ENCODE measurements at regions not wholly inside any gene's neighbourhood (a gene's known extent, or its start where the extent isn't known, plus 50 kb on each side); places are given as distances from the start of the nearest gene placed in this dataset.

DNA sequence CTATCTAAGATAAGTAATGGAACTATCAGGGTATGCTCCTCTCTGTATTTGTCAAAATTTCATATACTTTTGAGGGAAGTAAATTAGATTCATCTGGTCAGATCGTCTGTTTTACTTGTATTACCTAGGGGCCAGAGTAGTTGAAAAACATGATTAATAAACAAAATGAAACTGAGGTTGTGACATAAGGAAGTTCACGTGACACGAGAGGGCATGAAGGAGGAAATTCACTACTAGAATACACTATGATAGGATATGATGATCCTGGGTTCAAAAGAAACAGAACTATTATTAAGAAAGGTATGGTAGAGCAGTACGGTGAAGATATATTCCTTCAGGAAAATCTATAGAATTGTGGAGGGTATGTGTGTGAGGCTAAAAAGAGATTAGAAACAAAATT is 58.4 kb upstream of the SPAG16 start:
- Histone ChIP-seq H3K27ac (no peak overlapping the region), H3K4me1 (ENCODE audit: insufficient read depth) (no peaks in the 10 kb centered on the region), H3K36me3 (ENCODE audit: low read depth) (no peaks in the 10 kb centered on the region), H3K9ac (no peak overlapping the region), H3K9me3 (ENCODE audit: low read depth) (no peaks in the 10 kb centered on the region), H3K27me3 (replicated peaks; ENCODE audit: insufficient read depth) (no peaks in the 10 kb centered on the region), H3K79me2 (ENCODE audit: insufficient read depth) (no peaks in the 10 kb centered on the region), H3K4me3 (no peak overlapping the region), H3K9me2 (ENCODE audit: insufficient read depth) (no peaks in the 10 kb centered on the region), H4K20me1 (ENCODE audit: insufficient read depth) (no peaks in the 10 kb centered on the region), H3F3A (ENCODE audit: insufficient read depth) (no peaks in the 10 kb centered on the region), H3K4me2 (ENCODE audit: unreplicated experiment) (no peak overlapping the region), H2AFZ (peak overlapping the region; percentile 9; the same call in 1 of the 2 replicates)
- WGBS, 2 experiments (ENCODE audit: low coverage in 1 of 2, low lambda C conversion rate in 2 of 2, missing lambda C conversion rate in 2 of 2): 51 to 52% methylated on average over 4 of the region's 4 CpGs
- no peak for TF ChIP-seq EZH2 (IDR thresholded peaks at IDR 0.05; ENCODE audit: insufficient read depth, poor library complexity, severe bottlenecking)
- TF ChIP-seq EZH2phosphoT487 (IDR thresholded peaks at IDR 0.05; ENCODE audit: insufficient read depth, low read depth): no peak
- DNase-seq: no peak
- in situ Hi-C loops (cut with MboI): no loop called here

- Histone ChIP-seq H3K79me2 (ENCODE audit: insufficient read depth) (no peaks in the 10 kb centered on the region), H3K4me3 (no peak overlapping the region), H3K9me2 (ENCODE audit: insufficient read depth) (no peaks in the 10 kb centered on the region), H3K9me3 (ENCODE audit: low read depth) (no peaks in the 10 kb centered on the region), H2AFZ (no peak overlapping the region), H3K27ac (no peak overlapping the region), H3K9ac (no peak overlapping the region), H3K36me3 (ENCODE audit: low read depth) (no peaks in the 10 kb centered on the region), H3K27me3 (replicated peaks; ENCODE audit: insufficient read depth) (no peaks in the 10 kb centered on the region), H3K4me2 (ENCODE audit: unreplicated experiment) (no peak overlapping the region), H4K20me1 (ENCODE audit: insufficient read depth) (no peaks in the 10 kb centered on the region), H3F3A (ENCODE audit: insufficient read depth) (no peaks in the 10 kb centered on the region), H3K4me1 (ENCODE audit: insufficient read depth) (no peaks in the 10 kb centered on the region)
- TF ChIP-seq EZH2phosphoT487 (IDR thresholded peaks at IDR 0.05; ENCODE audit: insufficient read depth, low read depth) (no peak), EZH2 (IDR thresholded peaks at IDR 0.05; ENCODE audit: insufficient read depth, poor library complexity, severe bottlenecking) (no peak)
- no peak for DNase-seq
- in situ Hi-C loops (cut with MboI): no loop called here
Measured at GRCh38 chr2:213227458-213227857, 56.8 kb upstream of the SPAG16 start.

DNA sequence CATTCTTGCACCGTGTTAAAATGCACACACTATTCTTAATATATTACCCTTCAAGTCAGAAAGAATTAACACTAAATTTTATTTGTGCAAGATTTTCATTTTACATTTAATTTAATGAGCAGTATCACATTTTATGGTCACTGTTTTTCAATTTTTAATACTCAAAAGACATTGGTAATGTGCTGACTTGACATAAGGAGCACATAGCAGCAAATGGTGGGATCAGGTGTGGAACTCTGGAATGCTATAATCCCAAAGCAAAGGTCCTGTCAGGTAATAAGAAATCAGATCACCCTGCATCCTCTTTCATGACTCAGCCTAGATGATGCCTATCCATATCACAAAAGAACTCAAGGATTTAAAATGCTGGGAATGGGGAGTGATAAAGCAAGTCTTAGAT is 55.6 kb upstream of the SPAG16 start:
- Histone ChIP-seq H3K9ac (no peak overlapping the region), H3K4me1 (ENCODE audit: insufficient read depth) (no peaks in the 10 kb centered on the region), H3K9me2 (ENCODE audit: insufficient read depth) (no peaks in the 10 kb centered on the region), H3K27me3 (replicated peaks; ENCODE audit: insufficient read depth) (no peaks in the 10 kb centered on the region), H3K9me3 (ENCODE audit: low read depth) (no peaks in the 10 kb centered on the region), H3K4me2 (ENCODE audit: unreplicated experiment) (no peak overlapping the region), H3F3A (ENCODE audit: insufficient read depth) (no peaks in the 10 kb centered on the region), H3K4me3 (no peak overlapping the region), H2AFZ (no peak overlapping the region), H3K36me3 (ENCODE audit: low read depth) (no peaks in the 10 kb centered on the region), H3K27ac (no peak overlapping the region), H3K79me2 (ENCODE audit: insufficient read depth) (no peaks in the 10 kb centered on the region), H4K20me1 (ENCODE audit: insufficient read depth) (no peaks in the 10 kb centered on the region)
- WGBS, 2 experiments (ENCODE audit: low coverage in 1 of 2, low lambda C conversion rate in 2 of 2, missing lambda C conversion rate in 2 of 2): 92 to 96% methylated on average over 1 of the region's 1 CpG
- DNase-seq: no peak
- in situ Hi-C loops (cut with MboI): no loop called here
- TF ChIP-seq EZH2 (IDR thresholded peaks at IDR 0.05; ENCODE audit: insufficient read depth, poor library complexity, severe bottlenecking) (no peak), EZH2phosphoT487 (IDR thresholded peaks at IDR 0.05; ENCODE audit: insufficient read depth, low read depth) (no peak)

- WGBS, 2 experiments (ENCODE audit: low coverage in 1 of 2, low lambda C conversion rate in 2 of 2, missing lambda C conversion rate in 2 of 2): 67 to 69% methylated on average over 8 of the region's 8 CpGs
- TF ChIP-seq EZH2phosphoT487 (IDR thresholded peaks at IDR 0.05; ENCODE audit: insufficient read depth, low read depth): no peak
- TF ChIP-seq EZH2 (IDR thresholded peaks at IDR 0.05; ENCODE audit: insufficient read depth, poor library complexity, severe bottlenecking): no peak
- H3K9me2 ChIP-seq (ENCODE audit: insufficient read depth): no peaks in the 10 kb centered on the region
- peak overlapping the region; percentile 24 for H2AFZ ChIP-seq
- H3F3A ChIP-seq (ENCODE audit: insufficient read depth): no peaks in the 10 kb centered on the region
- peak; percentile 51 for DNase-seq
- H3K4me2 ChIP-seq (ENCODE audit: unreplicated experiment): no peak overlapping the region
- H3K27ac ChIP-seq: no peak overlapping the region
- in situ Hi-C loops (cut with MboI): no loop called here
- no peaks in the 10 kb centered on the region for H3K36me3 ChIP-seq (ENCODE audit: low read depth)
- no peaks in the 10 kb centered on the region for H3K79me2 ChIP-seq (ENCODE audit: insufficient read depth)
- no peaks in the 10 kb centered on the region for H4K20me1 ChIP-seq (ENCODE audit: insufficient read depth)
- no peak overlapping the region for H3K9ac ChIP-seq
- H3K27me3 ChIP-seq (replicated peaks; ENCODE audit: insufficient read depth): no peaks in the 10 kb centered on the region
- no peak overlapping the region for H3K4me3 ChIP-seq
- no peaks in the 10 kb centered on the region for H3K4me1 ChIP-seq (ENCODE audit: insufficient read depth)
- no peaks in the 10 kb centered on the region for H3K9me3 ChIP-seq (ENCODE audit: low read depth)
Measured at GRCh38 chr2:213229814-213230213, 54.5 kb upstream of the SPAG16 start.

DNA sequence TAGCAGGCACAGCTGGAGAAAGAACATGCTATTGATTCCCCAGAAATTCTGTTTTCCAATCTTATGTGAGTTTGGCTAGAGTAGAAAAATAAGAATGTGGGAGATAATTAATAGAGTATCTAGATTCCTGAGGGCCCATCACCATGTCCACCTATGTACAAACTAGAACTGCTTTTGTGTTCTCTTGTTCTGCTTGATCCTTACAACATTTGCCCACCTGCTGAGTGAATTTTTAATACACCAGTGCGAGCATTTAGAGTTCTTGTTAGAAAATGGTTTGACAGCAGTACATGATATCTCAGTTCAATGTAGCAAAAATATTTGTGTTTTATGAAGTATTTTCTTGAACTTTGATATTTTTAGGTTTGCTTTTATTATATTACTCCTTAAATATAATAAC is 52.3 kb upstream of the SPAG16 start:
- no peaks in the 10 kb centered on the region for H3K27me3 ChIP-seq (replicated peaks; ENCODE audit: insufficient read depth)
- peaks cover 6% of the 10 kb centered on the region for H3F3A ChIP-seq (ENCODE audit: insufficient read depth)
- H3K79me2 ChIP-seq (ENCODE audit: insufficient read depth): no peaks in the 10 kb centered on the region
- H3K27ac ChIP-seq: no peak overlapping the region
- H3K4me3 ChIP-seq: no peak overlapping the region
- no peaks in the 10 kb centered on the region for H3K36me3 ChIP-seq (ENCODE audit: low read depth)
- TF ChIP-seq EZH2phosphoT487 (IDR thresholded peaks at IDR 0.05; ENCODE audit: insufficient read depth, low read depth) (no peak), EZH2 (IDR thresholded peaks at IDR 0.05; ENCODE audit: insufficient read depth, poor library complexity, severe bottlenecking) (no peak)
- 85 to 88% methylated on average over 1 of the region's 1 CpG for WGBS, 2 experiments (ENCODE audit: low coverage in 1 of 2, low lambda C conversion rate in 2 of 2, missing lambda C conversion rate in 2 of 2)
- H3K9me3 ChIP-seq (ENCODE audit: low read depth): no peaks in the 10 kb centered on the region
- no peak overlapping the region for H3K4me2 ChIP-seq (ENCODE audit: unreplicated experiment)
- in situ Hi-C loops (cut with MboI): no loop called here
- H4K20me1 ChIP-seq (ENCODE audit: insufficient read depth): no peaks in the 10 kb centered on the region
- H3K9me2 ChIP-seq (ENCODE audit: insufficient read depth): no peaks in the 10 kb centered on the region
- H3K4me1 ChIP-seq (ENCODE audit: insufficient read depth): peaks cover 8% of the 10 kb centered on the region
- no peak overlapping the region for H3K9ac ChIP-seq
- no peak overlapping the region for H2AFZ ChIP-seq
- no peak for DNase-seq
